H1 (cell line): ENCODE measurements at regions not wholly inside any gene's neighbourhood (a gene's known extent, or its start where the extent isn't known, plus 50 kb on each side); places are given as distances from the start of the nearest gene placed in this dataset.

Experiments used
- CBX8 ChIP-seq: fragments of 300-800, 300-1000 bp; sonication (generic); IDR thresholded peaks from 2 replicates; pipeline ENCODE4 v1.7.1; 2016; ENCODE audit warnings: low read depth, low read length, borderline replicate concordance
- CHD2 ChIP-seq: IDR thresholded peaks from 2 replicates; pipeline ENCODE4 v1.6.1; 2012; ENCODE audit warnings: low read length, improper control_type of control experiment
- FOSL1 ChIP-seq: IDR thresholded peaks from 2 replicates; pipeline ENCODE4 v1.6.1; 2011; ENCODE audit warnings: mild to moderate bottlenecking, low read depth, low read length, moderate library complexity; ENCODE audit not compliant: insufficient read depth
- TAF7 ChIP-seq: optimal IDR thresholded peaks from 2 replicates; pipeline ENCODE3; 2011; ENCODE audit warnings: low read depth, mild to moderate bottlenecking, inconsistent platforms, low read length, moderate library complexity, borderline replicate concordance
- TF ChIP-seq, protein P1 (sequence below), 3 experiments: IDR thresholded peaks; 1 replicate in 2 of 3; 2 replicates in 1 of 3; pipeline versions ENCODE4 v1.5.1 to v1.6.1; 2011; ENCODE audit warnings: low read length in 3 of 3, mild to moderate bottlenecking in 3 of 3, inconsistent platforms in 2 of 3, low read depth in 1 of 3, moderate library complexity in 1 of 3; ENCODE audit not compliant: insufficient read depth in 1 of 3; ENCODE audit errors: control extremely low read depth in 1 of 3

- TF ChIP-seq, protein P1, sequence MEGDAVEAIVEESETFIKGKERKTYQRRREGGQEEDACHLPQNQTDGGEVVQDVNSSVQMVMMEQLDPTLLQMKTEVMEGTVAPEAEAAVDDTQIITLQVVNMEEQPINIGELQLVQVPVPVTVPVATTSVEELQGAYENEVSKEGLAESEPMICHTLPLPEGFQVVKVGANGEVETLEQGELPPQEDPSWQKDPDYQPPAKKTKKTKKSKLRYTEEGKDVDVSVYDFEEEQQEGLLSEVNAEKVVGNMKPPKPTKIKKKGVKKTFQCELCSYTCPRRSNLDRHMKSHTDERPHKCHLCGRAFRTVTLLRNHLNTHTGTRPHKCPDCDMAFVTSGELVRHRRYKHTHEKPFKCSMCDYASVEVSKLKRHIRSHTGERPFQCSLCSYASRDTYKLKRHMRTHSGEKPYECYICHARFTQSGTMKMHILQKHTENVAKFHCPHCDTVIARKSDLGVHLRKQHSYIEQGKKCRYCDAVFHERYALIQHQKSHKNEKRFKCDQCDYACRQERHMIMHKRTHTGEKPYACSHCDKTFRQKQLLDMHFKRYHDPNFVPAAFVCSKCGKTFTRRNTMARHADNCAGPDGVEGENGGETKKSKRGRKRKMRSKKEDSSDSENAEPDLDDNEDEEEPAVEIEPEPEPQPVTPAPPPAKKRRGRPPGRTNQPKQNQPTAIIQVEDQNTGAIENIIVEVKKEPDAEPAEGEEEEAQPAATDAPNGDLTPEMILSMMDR (IDR thresholded peaks at IDR 0.05; ENCODE audit: control extremely low read depth in 1 of 3, insufficient read depth in 1 of 3, low read depth in 1 of 3, low read length in 3 of 3) = no peak
- no peak for TF ChIP-seq TAF7
- TF ChIP-seq CHD2 = no peak
- no peak for TF ChIP-seq FOSL1
- TF ChIP-seq CBX8 = no peak
Measured at GRCh38 chr11:38332046-38332445, 1734.0 kb upstream of the RAG2 start (continued).
